IMR-90 (cell line): ENCODE measurements at regions not wholly inside any gene's neighbourhood (a gene's known extent, or its start where the extent isn't known, plus 50 kb on each side); places are given as distances from the start of the nearest gene placed in this dataset.

Source experiments
- CTCF ChIP-seq: conservative IDR thresholded peaks from 2 replicates; pipeline ENCODE4 v1.5.1; 2012; ENCODE audit warnings: mild to moderate bottlenecking, low read depth, low read length, improper control_type of control experiment
- MAFK ChIP-seq: IDR thresholded peaks from 2 replicates; pipeline ENCODE4 v1.6.1; 2012; ENCODE audit warnings: low read depth, low read length, improper control_type of control experiment
- POLR2A ChIP-seq: IDR thresholded peaks from 2 replicates; pipeline ENCODE4 v1.6.1; 2012; ENCODE audit warnings: mild to moderate bottlenecking, low read depth, low read length
- RAD21 ChIP-seq: IDR thresholded peaks from 2 replicates; pipeline ENCODE4 v1.6.1; 2012; ENCODE audit warnings: low read length, improper control_type of control experiment
- RFX5 ChIP-seq: IDR thresholded peaks from 2 replicates; pipeline ENCODE4 v1.8.0; 2012; ENCODE audit warnings: low read depth, mild to moderate bottlenecking, low read length, moderate library complexity
- USF2 ChIP-seq: fragments of 150-350 bp; IDR thresholded peaks from 2 replicates; pipeline ENCODE4 v1.6.1; 2017; ENCODE audit warnings: mild to moderate bottlenecking, antibody characterized with exemption, low read length, low read depth

- no peak for TF ChIP-seq CTCF
- TF ChIP-seq MAFK: no peak
- TF ChIP-seq USF2: no peak
- TF ChIP-seq POLR2A: no peak
- no peak for TF ChIP-seq RFX5
- no peak for TF ChIP-seq RAD21
These were observed 452.4 kb upstream of the GRAMD2B start for GRCh38 chr5:125970631-125971307.
